SK-N-SH (cell line): ENCODE measurements at regions not wholly inside any gene's neighbourhood (a gene's known extent, or its start where the extent isn't known, plus 50 kb on each side); places are given as distances from the start of the nearest gene placed in this dataset.

Experiments used
- CTCF ChIA-PET: fragments of 300-600, 350-600 bp; formaldehyde crosslinking; extraction: SDS; loops from one replicate; lab custom pipeline; 2021; lab: Yijun Ruan, JAX
- POLR2A ChIA-PET: fragments of 350-600 bp; sonication (Branson Sonifier 250); formaldehyde crosslinking; extraction: SDS; loops from one replicate; lab custom pipeline; 2020; ENCODE audit warnings: antibody characterized with exemption, inconsistent platforms; lab: Yijun Ruan, JAX
- DNase-seq: peaks from one replicate; pipeline ENCODE4 v3.0.0; 2012
- H2AFZ ChIP-seq: fragments of 200-600 bp; sonication (generic); 2 replicates; pipeline ENCODE4 v1.8.1; 2016; ENCODE audit warnings: antibody characterized with exemption, mild to moderate bottlenecking, low read depth
- H3F3A ChIP-seq: fragments of 200-600 bp; sonication (generic); replicated peaks from 2 replicates; pipeline ENCODE3; 2016; ENCODE audit warnings: antibody characterized with exemption, mild to moderate bottlenecking; ENCODE audit not compliant: insufficient read depth
- H3K27ac ChIP-seq, 2 experiments: fragments of 200-500 bp in 1 of 2; fragments of 200-600 bp in 1 of 2; sonication (Bioruptor generic) in 1 of 2; sonication (generic), shearing (Covaris generic) in 1 of 2; 2 replicates each; pipeline versions ENCODE4 v1.5.1 to v1.6.1; 2014 to 2016; ENCODE audit warnings: low read depth in 2 of 2, inconsistent platforms in 1 of 2, low read length in 1 of 2, mild to moderate bottlenecking in 1 of 2, mixed read lengths in 1 of 2
- H3K27me3 ChIP-seq: fragments of 200-600 bp; sonication (generic), shearing (Covaris generic); 2 replicates; pipeline ENCODE4 v1.6.1; 2016; ENCODE audit warnings: mixed run types; ENCODE audit not compliant: insufficient read depth
- H3K36me3 ChIP-seq, 2 experiments: fragments of 200-500 bp in 1 of 2; fragments of 200-600 bp in 1 of 2; sonication (Bioruptor generic) in 1 of 2; sonication (generic) in 1 of 2; replicated peaks in 1 of 2; 2 replicates each; pipeline versions ENCODE3 to v1.5.1; 2014 to 2016; ENCODE audit warnings: low read length in 1 of 2, mild to moderate bottlenecking in 1 of 2; ENCODE audit not compliant: insufficient read depth in 2 of 2, control insufficient read depth in 1 of 2
- H3K4me1 ChIP-seq, 2 experiments: fragments of 200-500 bp in 1 of 2; fragments of 200-600 bp in 1 of 2; sonication (Bioruptor generic) in 1 of 2; sonication (generic), shearing (Covaris generic) in 1 of 2; 2 replicates each; pipeline versions ENCODE4 v1.5.1 to v1.6.1; 2014 to 2016; ENCODE audit warnings: low read depth in 1 of 2, low read length in 1 of 2, mixed run types in 1 of 2; ENCODE audit not compliant: insufficient read depth in 2 of 2, control insufficient read depth in 1 of 2
- H3K4me2 ChIP-seq: fragments of 200-600 bp; sonication (generic), shearing (Covaris generic); 2 replicates; pipeline ENCODE4 v1.6.1; 2017; ENCODE audit warnings: mixed run types
- H3K4me3 ChIP-seq, 2 experiments: fragments of 200-500 bp in 1 of 2; fragments of 200-600 bp in 1 of 2; sonication (Bioruptor generic) in 1 of 2; sonication (generic), shearing (Covaris generic) in 1 of 2; 2 replicates each; pipeline versions ENCODE4 v1.5.1 to v1.8.1; 2014 to 2016; ENCODE audit warnings: low read depth in 2 of 2, inconsistent platforms in 1 of 2, low read length in 1 of 2, mild to moderate bottlenecking in 1 of 2, mixed read lengths in 1 of 2, moderate library complexity in 1 of 2
- H3K79me2 ChIP-seq: fragments of 200-600 bp; sonication (generic); 2 replicates; pipeline ENCODE4 v1.8.1; 2017; ENCODE audit warnings: mild to moderate bottlenecking; ENCODE audit not compliant: insufficient read depth
- H3K9ac ChIP-seq: fragments of 200-600 bp; sonication (generic); 2 replicates; pipeline ENCODE4 v1.6.1; 2017; ENCODE audit warnings: mixed run types
- H3K9me2 ChIP-seq: fragments of 200-600 bp; sonication (generic); 2 replicates; pipeline ENCODE4 v1.6.1; 2017; ENCODE audit warnings: mixed run types
- H3K9me3 ChIP-seq: fragments of 200-600 bp; sonication (generic); 2 replicates; pipeline ENCODE4 v1.6.1; 2017; ENCODE audit warnings: mixed run types, mild to moderate bottlenecking, moderate library complexity
- H4K20me1 ChIP-seq: fragments of 200-600 bp; sonication (generic); 2 replicates; pipeline ENCODE4 v1.6.1; 2017; ENCODE audit warnings: mild to moderate bottlenecking, mixed run types; ENCODE audit not compliant: insufficient read depth
- ELF1 ChIP-seq: IDR thresholded peaks from 2 replicates; pipeline ENCODE4 v1.4.0; 2012
- EP300 ChIP-seq, 2 experiments: IDR thresholded peaks; 2 replicates each; pipeline versions ENCODE4 v1.4.0 to v1.6.1; 2012; ENCODE audit warnings: borderline replicate concordance in 1 of 2, low read depth in 1 of 2, low read length in 1 of 2
- EZH2phosphoT487 ChIP-seq: fragments of 200-600 bp; sonication (generic); IDR thresholded peaks from 2 replicates; pipeline ENCODE4 v1.6.1; 2017; ENCODE audit warnings: low read depth, mixed run types, mild to moderate bottlenecking, antibody characterized with exemption, moderate library complexity, borderline replicate concordance
- FOXJ3 ChIP-seq: sonication (generic); formaldehyde crosslinking; IDR thresholded peaks from 2 replicates; pipeline ENCODE4 v1.5.1; 2020; ENCODE audit warnings: mild to moderate bottlenecking, missing genetic modification reagents
- GATA2 ChIP-seq: sonication (generic); formaldehyde crosslinking; IDR thresholded peaks from 2 replicates; pipeline ENCODE4 v1.5.0; 2020; ENCODE audit warnings: mild to moderate bottlenecking, missing genetic modification reagents
- JUND ChIP-seq: IDR thresholded peaks from 2 replicates; pipeline ENCODE4 v1.4.0; 2012
- MEF2A ChIP-seq: IDR thresholded peaks from 2 replicates; pipeline ENCODE4 v1.4.0; 2012; ENCODE audit warnings: low read depth, borderline replicate concordance
- MXI1 ChIP-seq: IDR thresholded peaks from 2 replicates; pipeline ENCODE4 v1.6.1; 2012; ENCODE audit warnings: mild to moderate bottlenecking, low read depth, low read length, improper control_type of control experiment
- NFIC ChIP-seq: IDR thresholded peaks from 2 replicates; pipeline ENCODE4 v1.4.0; 2012; ENCODE audit warnings: borderline replicate concordance
- PBX3 ChIP-seq: IDR thresholded peaks from 2 replicates; pipeline ENCODE4; 2012
- POLR2AphosphoS5 ChIP-seq: IDR thresholded peaks from 2 replicates; pipeline ENCODE4 v1.6.1; 2012; ENCODE audit warnings: low read depth, low read length
- RAD21 ChIP-seq: IDR thresholded peaks from 2 replicates; pipeline ENCODE4 v1.6.1; 2012; ENCODE audit warnings: mild to moderate bottlenecking, low read length
- RCOR1 ChIP-seq: fragments of 150-350 bp; IDR thresholded peaks from 2 replicates; pipeline ENCODE4 v1.6.1; 2017; ENCODE audit warnings: antibody characterized with exemption, low read length
- RFX5 ChIP-seq: IDR thresholded peaks from 2 replicates; pipeline ENCODE4 v1.6.1; 2012; ENCODE audit warnings: mild to moderate bottlenecking, improper control_type of control experiment, low read length
- RXRA ChIP-seq: IDR thresholded peaks from 2 replicates; pipeline ENCODE4 v1.4.0; 2012; ENCODE audit warnings: low read depth, mild to moderate bottlenecking, borderline replicate concordance
- SIN3A ChIP-seq: IDR thresholded peaks from 2 replicates; pipeline ENCODE4 v1.6.1; 2012; ENCODE audit warnings: low read depth, mild to moderate bottlenecking, low read length, moderate library complexity, borderline replicate concordance
- TCF12 ChIP-seq: IDR thresholded peaks from 2 replicates; pipeline ENCODE4 v1.4.0; 2012
- TEAD4 ChIP-seq: IDR thresholded peaks from 2 replicates; pipeline ENCODE4 v1.4.0; 2012; ENCODE audit warnings: mild to moderate bottlenecking, borderline replicate concordance; ENCODE audit not compliant: insufficient read depth
- WGBS: methylation state at CpG from one replicate; pipeline ENCODE4 v1.1.6; 2017; ENCODE audit warnings: low lambda C conversion rate; 5-methylcytosine and 5-hydroxymethylcytosine counted together
- TF ChIP-seq, protein P1 (sequence below): IDR thresholded peaks from 2 replicates; pipeline ENCODE4 v1.4.0; 2012; ENCODE audit warnings: low read depth, borderline replicate concordance
- TF ChIP-seq, protein P2 (sequence below): fragments of 200-600 bp; sonication (generic); IDR thresholded peaks from 2 replicates; pipeline ENCODE4 v1.6.1; 2017; ENCODE audit warnings: antibody characterized with exemption, mild to moderate bottlenecking, moderate library complexity
- TF ChIP-seq, protein P3 (sequence below): IDR thresholded peaks from 2 replicates; pipeline ENCODE4 v1.6.1; 2012; ENCODE audit warnings: mild to moderate bottlenecking, low read depth, low read length, moderate library complexity

DNA sequence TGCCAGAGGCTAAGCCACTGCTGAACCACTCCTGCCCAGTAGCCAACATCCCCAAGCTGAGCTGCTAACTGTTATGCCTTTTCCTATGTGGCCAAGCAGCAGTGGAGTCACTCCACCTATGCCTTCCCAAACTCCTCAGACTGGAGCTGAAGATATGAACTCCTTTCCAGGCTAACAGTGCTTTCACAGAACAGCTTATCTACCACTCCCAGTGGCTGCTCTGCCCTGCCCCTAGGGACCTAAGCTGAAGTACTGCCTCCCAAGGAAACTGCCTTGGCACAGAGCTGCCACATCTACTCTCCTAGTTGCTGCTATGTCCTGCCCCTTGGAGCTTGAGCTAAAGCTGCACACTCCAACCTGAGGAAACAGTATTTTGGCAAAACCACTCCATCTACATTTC lies 275.9 kb downstream of the RBM43 start:
- no peaks in the 10 kb centered on the region for H3F3A ChIP-seq
- no peak overlapping the region for H2AFZ ChIP-seq
- no peak overlapping the region for H3K4me2 ChIP-seq
- DNase-seq: no peak
- H4K20me1 ChIP-seq: no peaks in the 10 kb centered on the region
- no peaks in the 10 kb centered on the region for H3K27me3 ChIP-seq
- ChIA-PET CTCF (no interaction called here), POLR2A (no interaction called here)
- peaks cover 0 to 14% of the 10 kb centered on the region in 2 experiments; a peak in 2 of 4 replicates for H3K4me1 ChIP-seq
- H3K36me3 ChIP-seq: no peaks in the 10 kb centered on the region
- 0 out of 2 replicates have a peak, but pooled peaks cover 18% of the 10 kb centered on the region for H3K9me3 ChIP-seq
- H3K9ac ChIP-seq: no peak overlapping the region
- no peaks in the 10 kb centered on the region for H3K79me2 ChIP-seq
- no peak for TF ChIP-seq TCF12
- no peak for TF ChIP-seq MXI1
- TF ChIP-seq JUND: no peak
- no peak for TF ChIP-seq TEAD4
- no peak for TF ChIP-seq ELF1
- no peak for TF ChIP-seq NFIC
- no peak for TF ChIP-seq GATA2 (CRISPR knock-in tag)
- no peak for TF ChIP-seq EP300 (IDR thresholded peaks at IDR 0.05; ENCODE audit: borderline replicate concordance in 1 of 2, low read depth in 1 of 2, low read length in 1 of 2)
- TF ChIP-seq, protein P1, sequence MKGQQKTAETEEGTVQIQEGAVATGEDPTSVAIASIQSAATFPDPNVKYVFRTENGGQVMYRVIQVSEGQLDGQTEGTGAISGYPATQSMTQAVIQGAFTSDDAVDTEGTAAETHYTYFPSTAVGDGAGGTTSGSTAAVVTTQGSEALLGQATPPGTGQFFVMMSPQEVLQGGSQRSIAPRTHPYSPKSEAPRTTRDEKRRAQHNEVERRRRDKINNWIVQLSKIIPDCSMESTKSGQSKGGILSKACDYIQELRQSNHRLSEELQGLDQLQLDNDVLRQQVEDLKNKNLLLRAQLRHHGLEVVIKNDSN: no peak
- no peak for TF ChIP-seq EZH2phosphoT487
- no peak for TF ChIP-seq RFX5
- no peak for TF ChIP-seq RAD21
- TF ChIP-seq MEF2A: no peak
- no peak for TF ChIP-seq RCOR1
- no peak overlapping the region for H3K27ac ChIP-seq
- no peaks in the 10 kb centered on the region for H3K9me2 ChIP-seq
- H3K4me3 ChIP-seq: no peak overlapping the region

DNA sequence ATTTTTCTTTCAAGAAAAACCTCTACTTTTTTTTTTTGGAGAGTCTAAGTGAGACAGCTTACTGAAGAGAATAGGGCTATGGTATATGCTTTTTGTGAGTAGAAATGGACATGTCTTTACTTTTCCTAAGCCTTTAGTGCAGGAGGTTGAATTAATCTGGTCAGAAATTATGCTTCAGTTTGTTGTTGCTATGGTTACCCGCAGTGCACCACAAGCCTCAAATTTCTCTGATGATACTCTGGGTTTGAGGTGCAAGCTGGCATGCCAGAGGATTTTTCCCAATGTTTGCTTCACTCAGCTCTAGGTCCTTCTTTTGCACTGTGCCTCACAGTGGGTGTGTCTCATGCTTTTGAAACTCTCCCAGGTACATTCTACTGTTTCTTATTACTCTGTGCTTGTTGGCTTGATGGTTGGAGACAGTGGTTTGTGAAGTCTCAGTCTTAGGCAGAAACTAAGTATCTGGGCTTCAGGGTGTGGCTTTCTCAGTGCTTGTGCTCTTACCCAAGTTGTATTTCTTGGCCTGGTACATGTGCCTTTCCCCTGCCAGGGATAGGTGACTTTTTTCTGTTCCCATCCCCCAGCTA lies 278.3 kb downstream of the RBM43 start:
- peak overlapping the region in 1 of 2 experiments; percentile 34; a peak in 1 of 4 replicates for H3K27ac ChIP-seq
- no peak for DNase-seq
- POLR2A ChIA-PET: no interaction called here
- H3K9me3 ChIP-seq: 0 out of 2 replicates have a peak, but pooled peaks cover 4% of the 10 kb centered on the region
- H3K4me3 ChIP-seq: no peak overlapping the region
- 69% methylated on average over 1 of the region's 1 CpG for WGBS
- H4K20me1 ChIP-seq: no peaks in the 10 kb centered on the region
- no peak overlapping the region for H3K9ac ChIP-seq
- peaks cover 0 to 14% of the 10 kb centered on the region in 2 experiments; a peak in 2 of 4 replicates for H3K4me1 ChIP-seq
- CTCF ChIA-PET: interaction anchor here (0.7 to 1.5 kb wide), 5 partner anchors 9 to 1234 kb away, joined by 3 read pairs; no protein-coding TSS in a partner anchor
- no peaks in the 10 kb centered on the region for H3K79me2 ChIP-seq
- no peaks in the 10 kb centered on the region for H3F3A ChIP-seq
- H2AFZ ChIP-seq: no peak overlapping the region
- no peaks in the 10 kb centered on the region for H3K27me3 ChIP-seq
- TF ChIP-seq JUND (no peak), TCF12 (no peak), RCOR1 (no peak), FOXJ3 (CRISPR knock-in tag) (no peak), POLR2AphosphoS5 (no peak), SIN3A (no peak), RXRA (no peak), PBX3 (no peak), ELF1 (no peak)
- TF ChIP-seq, protein P2, sequence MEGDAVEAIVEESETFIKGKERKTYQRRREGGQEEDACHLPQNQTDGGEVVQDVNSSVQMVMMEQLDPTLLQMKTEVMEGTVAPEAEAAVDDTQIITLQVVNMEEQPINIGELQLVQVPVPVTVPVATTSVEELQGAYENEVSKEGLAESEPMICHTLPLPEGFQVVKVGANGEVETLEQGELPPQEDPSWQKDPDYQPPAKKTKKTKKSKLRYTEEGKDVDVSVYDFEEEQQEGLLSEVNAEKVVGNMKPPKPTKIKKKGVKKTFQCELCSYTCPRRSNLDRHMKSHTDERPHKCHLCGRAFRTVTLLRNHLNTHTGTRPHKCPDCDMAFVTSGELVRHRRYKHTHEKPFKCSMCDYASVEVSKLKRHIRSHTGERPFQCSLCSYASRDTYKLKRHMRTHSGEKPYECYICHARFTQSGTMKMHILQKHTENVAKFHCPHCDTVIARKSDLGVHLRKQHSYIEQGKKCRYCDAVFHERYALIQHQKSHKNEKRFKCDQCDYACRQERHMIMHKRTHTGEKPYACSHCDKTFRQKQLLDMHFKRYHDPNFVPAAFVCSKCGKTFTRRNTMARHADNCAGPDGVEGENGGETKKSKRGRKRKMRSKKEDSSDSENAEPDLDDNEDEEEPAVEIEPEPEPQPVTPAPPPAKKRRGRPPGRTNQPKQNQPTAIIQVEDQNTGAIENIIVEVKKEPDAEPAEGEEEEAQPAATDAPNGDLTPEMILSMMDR: no peak
- TF ChIP-seq, protein P3, sequence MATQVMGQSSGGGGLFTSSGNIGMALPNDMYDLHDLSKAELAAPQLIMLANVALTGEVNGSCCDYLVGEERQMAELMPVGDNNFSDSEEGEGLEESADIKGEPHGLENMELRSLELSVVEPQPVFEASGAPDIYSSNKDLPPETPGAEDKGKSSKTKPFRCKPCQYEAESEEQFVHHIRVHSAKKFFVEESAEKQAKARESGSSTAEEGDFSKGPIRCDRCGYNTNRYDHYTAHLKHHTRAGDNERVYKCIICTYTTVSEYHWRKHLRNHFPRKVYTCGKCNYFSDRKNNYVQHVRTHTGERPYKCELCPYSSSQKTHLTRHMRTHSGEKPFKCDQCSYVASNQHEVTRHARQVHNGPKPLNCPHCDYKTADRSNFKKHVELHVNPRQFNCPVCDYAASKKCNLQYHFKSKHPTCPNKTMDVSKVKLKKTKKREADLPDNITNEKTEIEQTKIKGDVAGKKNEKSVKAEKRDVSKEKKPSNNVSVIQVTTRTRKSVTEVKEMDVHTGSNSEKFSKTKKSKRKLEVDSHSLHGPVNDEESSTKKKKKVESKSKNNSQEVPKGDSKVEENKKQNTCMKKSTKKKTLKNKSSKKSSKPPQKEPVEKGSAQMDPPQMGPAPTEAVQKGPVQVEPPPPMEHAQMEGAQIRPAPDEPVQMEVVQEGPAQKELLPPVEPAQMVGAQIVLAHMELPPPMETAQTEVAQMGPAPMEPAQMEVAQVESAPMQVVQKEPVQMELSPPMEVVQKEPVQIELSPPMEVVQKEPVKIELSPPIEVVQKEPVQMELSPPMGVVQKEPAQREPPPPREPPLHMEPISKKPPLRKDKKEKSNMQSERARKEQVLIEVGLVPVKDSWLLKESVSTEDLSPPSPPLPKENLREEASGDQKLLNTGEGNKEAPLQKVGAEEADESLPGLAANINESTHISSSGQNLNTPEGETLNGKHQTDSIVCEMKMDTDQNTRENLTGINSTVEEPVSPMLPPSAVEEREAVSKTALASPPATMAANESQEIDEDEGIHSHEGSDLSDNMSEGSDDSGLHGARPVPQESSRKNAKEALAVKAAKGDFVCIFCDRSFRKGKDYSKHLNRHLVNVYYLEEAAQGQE: no peak
- no peak overlapping the region for H3K4me2 ChIP-seq
- H3K9me2 ChIP-seq: no peaks in the 10 kb centered on the region
- H3K36me3 ChIP-seq: no peaks in the 10 kb centered on the region
